ENCODE measurements at regions not wholly inside any gene's neighbourhood (a gene's known extent, or its start where the extent isn't known, plus 50 kb on each side); places are given as distances from the start of the nearest gene placed in this dataset.

- DNase-seq, result no peak
Measured at GRCh38 chr9:1598270-1598669, 416.9 kb upstream of the SMARCA2 start.

DNA sequence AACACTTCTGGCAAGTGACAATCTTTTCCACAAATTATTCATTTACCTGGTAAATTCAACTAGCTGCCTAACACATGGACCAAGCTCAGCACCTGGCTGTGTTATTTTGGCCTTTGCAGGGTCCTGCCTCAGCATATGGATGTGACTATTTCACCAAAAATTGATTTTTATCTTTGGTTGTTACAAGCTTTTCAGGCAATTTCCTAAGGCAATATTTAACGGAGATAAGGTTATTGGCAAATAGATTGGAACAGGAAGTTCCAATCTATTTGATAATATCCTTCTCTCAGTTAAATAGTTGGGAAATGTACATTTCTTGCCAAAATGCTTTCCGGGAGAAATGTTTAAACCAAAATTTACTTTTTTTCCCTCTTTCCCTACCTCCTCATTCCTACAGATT, 415.2 kb upstream of the SMARCA2 start:
- DNase-seq, result no peak

GRCh38 chr9:1604942-1605560, 410.1 kb upstream of the SMARCA2 start:
- DNase-seq, result no peak

- no peak for DNase-seq
Measured at GRCh38 chr9:1606253-1606652, 408.9 kb upstream of the SMARCA2 start.

DNA sequence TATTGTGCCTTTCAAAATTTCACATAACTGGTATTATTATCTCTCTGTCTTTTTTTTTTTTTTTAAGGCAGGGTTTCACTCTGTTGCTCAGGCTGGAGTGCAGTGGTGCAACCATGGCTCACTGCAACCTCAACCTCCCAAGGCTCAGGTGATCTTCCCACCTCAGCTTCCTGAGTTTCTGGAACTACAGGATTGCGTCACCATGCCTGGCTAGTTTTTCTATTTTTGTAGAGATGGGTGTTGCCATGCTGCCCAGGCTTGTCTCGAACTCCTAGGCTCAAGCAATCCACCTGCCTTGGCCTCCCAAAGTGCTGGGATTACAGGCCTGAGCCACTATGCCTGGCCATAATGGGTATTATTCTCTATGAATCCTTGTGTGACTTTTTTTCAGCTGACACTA, 402.3 kb upstream of the SMARCA2 start:
- no peak for DNase-seq

- DNase-seq, result no peak
Measured at GRCh38 chr9:1617419-1617818, 397.7 kb upstream of the SMARCA2 start.

DNA sequence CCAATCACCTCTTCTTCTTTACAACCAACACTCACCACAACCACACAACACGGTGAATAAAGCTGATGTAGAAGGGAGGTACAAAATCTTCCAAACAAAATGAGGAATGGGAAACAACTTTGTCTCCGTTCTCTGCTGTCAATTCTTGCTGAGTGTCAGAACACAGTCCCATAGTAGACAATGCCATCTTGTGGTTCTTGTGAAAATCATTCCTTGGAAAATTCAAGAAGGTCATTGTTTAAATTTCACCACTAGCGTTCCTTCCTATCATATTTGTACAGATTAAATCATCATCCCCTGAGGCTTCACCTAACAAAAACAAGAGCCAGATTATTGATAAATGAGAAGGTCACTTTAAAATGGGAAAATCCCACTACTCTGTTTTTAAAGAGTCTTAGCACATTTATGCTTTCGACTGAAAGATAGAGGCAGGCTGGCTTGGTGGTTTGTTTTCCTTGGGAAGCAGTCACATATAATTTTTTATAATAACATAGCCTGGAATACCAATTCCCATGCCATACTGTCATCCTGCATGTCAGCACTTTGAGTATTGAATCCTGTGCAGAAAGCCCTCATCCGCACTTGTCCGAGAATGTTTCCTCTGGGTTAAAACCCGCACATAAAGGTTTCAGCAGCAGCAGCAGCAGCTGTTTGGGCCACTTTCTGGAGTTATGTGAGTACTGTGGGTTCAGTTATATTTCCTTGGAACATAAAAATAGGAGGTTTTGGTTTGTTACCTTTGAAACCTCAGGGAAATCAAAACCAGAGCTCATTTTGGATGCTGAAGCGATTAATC, 395.0 kb upstream of the SMARCA2 start:
- DNase-seq, result no peak

DNA sequence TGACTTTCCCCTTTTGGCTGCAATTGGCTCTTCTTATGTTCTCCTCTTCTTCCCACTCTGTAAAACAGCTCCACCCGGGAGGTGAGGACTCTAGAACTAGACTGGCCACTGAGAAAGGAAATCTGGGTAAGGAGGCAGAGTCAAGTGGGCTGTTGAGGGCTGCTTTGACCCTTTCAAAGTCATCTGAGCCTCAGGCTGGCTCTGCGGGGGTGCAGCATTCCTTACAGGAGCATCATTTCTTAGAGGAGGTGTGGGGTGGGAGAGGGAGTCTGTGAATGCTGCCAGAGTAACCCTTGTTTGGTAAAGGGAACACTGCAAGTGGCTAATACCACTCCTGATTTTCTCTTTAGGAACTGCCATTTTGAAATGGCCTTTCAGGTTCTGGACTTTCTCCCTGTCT, 377.7 kb upstream of the SMARCA2 start:
- no peak for DNase-seq

DNA sequence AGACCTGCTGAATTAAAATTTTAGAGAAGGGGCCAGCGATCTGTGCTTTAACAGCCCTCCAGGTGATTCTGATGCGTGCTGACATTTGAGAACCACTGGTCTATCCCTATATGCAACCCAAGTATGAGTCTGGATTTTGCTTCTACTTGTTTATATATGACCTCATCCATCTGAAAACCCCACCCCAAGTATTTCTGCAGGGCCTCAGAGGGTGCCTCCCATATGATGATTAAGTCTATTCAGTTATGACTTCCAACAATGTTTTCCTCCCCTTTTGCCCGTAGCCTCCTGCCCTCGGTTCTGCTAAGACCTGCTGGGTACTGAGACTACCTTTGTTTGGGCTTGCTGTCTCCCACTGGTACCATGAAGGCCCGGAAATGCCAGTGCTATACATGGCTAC, 376.0 kb upstream of the SMARCA2 start:
- DNase-seq, result no peak

DNA sequence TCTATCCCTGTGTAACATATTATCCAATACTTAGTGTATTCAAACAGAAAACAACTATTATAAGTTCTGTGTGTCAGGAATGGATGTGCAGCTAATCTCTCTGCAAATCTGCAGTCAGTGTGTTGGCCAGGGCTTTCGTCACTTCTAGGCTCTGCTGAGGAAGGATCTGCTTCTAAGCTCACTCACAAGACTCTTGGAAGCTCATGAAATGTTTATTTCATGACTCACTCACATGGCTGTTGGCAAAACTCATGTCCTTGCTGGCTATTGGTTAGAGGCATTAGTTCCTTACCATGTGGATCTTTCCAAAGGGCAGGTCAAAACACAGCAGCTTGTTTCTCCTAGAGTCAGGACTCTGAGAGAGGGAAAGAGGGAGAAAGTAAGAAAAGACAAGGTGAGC, 367.4 kb upstream of the SMARCA2 start:
- DNase-seq, result no peak

DNA sequence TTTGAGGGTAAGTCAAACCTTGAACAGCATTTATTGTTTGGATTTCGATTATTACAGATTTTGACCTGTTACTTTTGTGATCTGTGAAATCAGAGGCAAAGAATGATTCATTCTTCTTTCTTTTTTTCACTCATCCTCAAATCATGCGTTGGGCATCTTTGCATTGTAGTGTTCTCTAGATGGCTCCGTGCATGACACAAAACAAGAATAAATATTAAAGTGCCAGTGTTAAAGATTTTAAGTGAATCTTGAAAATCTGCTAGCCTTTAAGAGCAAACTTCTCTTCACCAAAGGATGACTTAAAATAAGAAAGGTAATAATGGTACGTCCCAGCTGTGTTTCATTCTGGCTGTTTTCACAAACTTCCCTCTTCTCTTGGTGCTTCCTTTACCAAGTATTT, 361.9 kb upstream of the SMARCA2 start:
- no peak for DNase-seq

DNA sequence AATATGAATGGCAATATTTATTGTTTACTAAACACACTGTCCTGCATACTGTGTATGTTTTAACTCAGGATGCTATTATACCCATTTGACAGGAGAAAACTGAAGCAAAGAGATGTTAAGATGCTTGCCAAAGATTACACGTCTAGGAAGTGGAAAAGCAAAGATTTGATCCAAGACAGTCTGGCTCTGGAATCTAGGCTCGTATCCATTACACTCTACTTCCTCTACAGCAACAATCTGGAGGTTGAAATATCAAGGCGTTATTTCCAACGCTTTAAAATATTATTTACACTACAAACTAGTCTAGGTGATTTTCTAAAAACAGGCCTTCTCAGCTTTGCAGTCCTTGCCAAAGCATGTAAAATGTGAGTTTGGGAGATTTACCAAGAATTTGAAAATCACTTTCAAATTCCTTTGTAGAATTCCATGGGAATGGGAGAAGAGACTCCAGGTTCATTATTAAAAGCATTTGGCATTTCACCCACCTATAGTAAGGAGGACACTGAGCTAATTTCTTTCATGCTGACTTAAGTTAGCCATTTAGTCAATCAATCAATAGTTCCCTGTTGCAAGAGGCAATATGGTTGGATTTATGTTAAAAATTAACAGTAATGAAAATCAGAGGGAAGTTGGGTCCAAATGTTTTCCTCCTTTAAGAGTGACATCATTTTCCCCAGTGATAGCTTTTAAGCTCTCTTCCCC, 356.3 kb upstream of the SMARCA2 start:
- no peak for DNase-seq

DNA sequence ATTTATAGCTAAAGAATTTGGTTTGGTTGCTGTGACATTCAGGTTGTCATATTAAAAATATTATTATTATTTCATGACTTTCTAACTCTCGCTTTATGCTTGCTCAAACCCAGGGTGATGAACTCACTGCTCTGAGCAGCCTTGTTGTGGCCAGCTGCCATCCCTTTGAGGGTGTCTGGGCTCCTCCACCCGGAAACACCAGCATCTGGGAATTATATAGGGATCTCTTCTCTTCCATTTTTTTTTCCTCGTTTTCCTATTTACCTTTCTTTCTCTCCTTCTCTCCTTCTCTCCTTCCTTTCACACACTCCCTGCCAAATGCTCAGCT, 355.8 kb upstream of the SMARCA2 start:
- DNase-seq, result no peak

- no peak for DNase-seq
Measured at GRCh38 chr9:1668441-1668840, 346.7 kb upstream of the SMARCA2 start.

DNA sequence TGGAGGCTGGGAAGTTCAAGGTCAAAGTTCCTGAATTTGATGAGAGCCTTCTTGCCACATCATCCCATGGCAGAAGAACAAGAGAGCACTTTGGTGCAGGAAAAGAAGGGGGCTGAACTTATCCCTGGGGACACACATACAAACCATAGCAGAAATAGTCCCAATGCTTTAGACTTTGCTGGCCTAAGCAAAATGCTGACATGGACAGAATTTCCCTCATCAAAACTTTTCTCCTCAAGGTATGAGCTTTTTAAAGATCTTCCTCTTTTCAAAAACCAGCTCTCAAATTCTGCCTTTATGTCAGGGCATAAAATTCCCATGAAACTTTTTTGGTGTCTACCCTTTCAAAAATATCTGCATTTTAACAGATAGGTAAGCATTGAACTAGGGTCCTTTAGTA, 341.8 kb upstream of the SMARCA2 start:
- DNase-seq, result no peak

- no peak for DNase-seq
Measured at GRCh38 chr9:1676771-1677170, 338.4 kb upstream of the SMARCA2 start.

DNA sequence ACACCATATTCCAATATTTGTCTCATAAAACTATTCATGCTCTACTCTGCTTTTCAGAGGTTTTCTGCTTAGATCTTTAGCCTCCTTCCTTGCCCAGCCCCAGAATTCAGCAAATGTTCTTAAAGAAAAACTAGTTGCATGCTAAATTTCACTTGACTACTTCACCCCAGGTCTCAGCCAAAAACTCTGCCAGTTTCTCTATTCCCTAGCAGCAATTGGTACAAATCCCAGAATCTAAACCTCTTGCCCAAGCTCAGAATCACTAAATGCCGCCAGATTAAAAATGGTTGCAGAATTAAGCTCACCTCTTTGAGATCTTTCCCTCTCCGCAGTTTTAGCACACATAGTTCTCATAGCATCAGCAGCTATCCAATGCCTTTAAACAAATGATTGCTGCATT, 331.2 kb upstream of the SMARCA2 start:
- DNase-seq, result no peak

- DNase-seq, result no peak
Measured at GRCh38 chr9:1698991-1699390, 316.2 kb upstream of the SMARCA2 start.

- no peak for DNase-seq
Measured at GRCh38 chr9:1701113-1701512, 314.0 kb upstream of the SMARCA2 start.

GRCh38 chr9:1702701-1703100, 312.4 kb upstream of the SMARCA2 start:
- no peak for DNase-seq

- no peak for DNase-seq
Measured at GRCh38 chr9:1707291-1707690, 307.9 kb upstream of the SMARCA2 start.

GRCh38 chr9:1708219-1708618, 306.9 kb upstream of the SMARCA2 start:
- no peak for DNase-seq

DNA sequence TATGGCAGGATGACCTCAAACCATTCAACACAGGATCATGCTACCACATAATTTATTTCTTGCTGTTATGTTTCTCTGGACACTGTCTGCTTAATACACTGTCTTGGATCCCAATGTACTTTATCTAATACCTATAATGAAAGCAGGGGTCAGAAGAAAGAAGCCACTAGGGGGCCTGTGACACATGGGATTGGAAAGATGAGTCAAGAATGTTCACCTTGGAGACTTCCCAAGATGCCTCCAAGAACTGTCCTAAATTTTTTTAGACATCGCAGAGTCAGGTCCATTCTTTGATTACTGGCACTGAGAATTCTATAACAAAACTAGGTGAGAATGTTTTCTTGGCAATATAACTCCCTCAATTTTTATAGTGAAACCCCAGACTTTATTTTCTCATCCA, 305.8 kb upstream of the SMARCA2 start:
- DNase-seq, result no peak

- no peak for DNase-seq
Measured at GRCh38 chr9:1712861-1713450, 302.2 kb upstream of the SMARCA2 start.

Data from SHP77 treated with DMSO at 0.1 percent for 48 hours (cell line).